GM18907 (cell line): ENCODE measurements at regions not wholly inside any gene's neighbourhood (a gene's known extent, or its start where the extent isn't known, plus 50 kb on each side); places are given as distances from the start of the nearest gene placed in this dataset.

Experiments used
- ATAC-seq: cut with Tn5 transposase; IDR thresholded peaks from one replicate; pipeline ENCODE4 v1.9.1; 2021; ENCODE audit warnings: mild to moderate bottlenecking, moderate library complexity; ENCODE audit not compliant: unreplicated experiment

GRCh38 chr2:3138621-3139020 is 239.0 kb downstream of the EIPR1 start:
- ATAC-seq, result no peak

DNA sequence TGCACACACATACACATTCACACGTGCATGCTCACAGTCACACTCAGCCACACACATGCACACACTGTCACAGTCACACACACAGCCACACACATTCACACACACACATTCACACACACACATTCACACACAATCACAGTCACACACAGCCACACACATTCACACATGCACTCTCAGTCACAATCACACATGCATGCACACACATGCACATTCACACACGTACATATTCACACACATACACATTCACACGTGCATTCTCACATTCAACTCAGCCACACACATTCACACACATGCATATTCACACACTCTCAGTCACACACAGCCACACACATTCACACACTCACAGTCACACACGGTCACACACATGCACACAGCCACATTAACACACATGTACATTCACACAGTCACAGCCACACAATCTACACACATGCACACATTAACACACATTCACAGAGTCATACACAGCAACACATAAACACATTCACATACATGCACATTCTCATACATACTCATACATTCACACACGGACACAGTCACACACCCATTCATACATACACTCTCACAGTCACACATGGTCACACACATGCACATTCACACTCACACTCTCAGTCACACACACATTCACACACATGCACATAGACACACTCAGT is 239.8 kb downstream of the EIPR1 start:
- ATAC-seq, result no peak

GRCh38 chr2:3135676-3136075 is 241.9 kb downstream of the EIPR1 start:
- ATAC-seq, result no peak

DNA sequence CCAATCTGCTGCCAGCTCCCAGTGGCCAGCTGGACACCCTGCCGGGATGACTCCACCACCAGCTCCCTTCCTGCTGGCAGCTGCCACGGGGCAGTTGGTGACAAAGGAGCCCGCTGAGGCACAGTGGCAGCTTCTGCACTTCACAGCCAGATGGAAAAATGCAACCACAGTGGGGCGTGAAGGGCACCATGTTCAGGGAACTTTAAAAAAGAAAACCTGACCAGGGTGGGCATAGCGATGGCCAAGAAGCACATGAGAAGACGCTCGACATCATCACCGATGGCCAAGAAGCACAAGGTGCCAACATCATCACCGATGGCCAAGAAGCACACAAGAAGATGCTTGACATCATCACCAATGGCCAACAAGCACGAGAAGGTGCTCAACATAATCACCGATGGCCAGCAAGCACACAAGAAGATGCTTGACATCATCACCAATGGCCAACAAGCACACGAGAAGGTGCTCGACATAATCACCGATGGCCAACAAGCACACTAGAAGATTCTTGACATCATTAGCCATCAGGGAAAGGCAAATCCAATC is 243.5 kb downstream of the EIPR1 start:
- no peak for ATAC-seq

- no peak for ATAC-seq
Observed at GRCh38 chr2:3132966-3133365, 244.7 kb downstream of the EIPR1 start.

- no peak for ATAC-seq
Observed at GRCh38 chr2:3132466-3132865, 245.2 kb downstream of the EIPR1 start.

DNA sequence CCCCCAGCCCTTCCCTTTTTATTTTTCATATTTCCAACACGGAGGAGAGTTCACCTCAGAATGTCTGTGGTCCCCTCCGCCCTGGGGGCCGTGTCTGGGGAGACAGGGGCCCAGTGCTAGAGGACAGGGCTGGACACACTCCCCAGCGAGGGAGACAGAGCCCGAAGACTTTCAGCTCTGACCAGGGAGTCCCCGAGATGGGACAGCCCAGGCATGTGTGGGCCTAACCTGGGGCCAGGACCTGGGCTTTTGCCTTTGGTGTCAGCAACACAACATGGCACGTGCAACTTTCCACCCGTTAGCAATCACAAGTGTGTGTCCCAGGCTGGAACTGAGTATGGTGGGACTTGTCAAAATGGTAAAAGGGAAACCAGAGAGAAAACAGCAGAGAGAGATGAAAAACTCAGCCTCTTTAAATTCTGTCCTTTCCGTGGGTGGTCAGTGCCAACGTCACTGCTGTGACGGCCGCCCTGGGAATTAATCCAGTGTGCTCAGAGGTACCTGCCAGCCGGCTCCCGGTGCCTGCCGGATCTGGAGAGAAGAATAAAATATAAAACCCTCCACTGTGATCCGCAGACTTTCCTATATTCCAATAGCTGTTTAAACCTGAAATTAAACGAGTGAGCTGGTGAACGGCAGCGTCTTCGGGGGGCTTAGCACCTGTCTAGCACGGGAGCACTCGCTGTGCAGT is 245.8 kb downstream of the EIPR1 start:
- no peak for ATAC-seq

- no peak for ATAC-seq
Observed at GRCh38 chr2:3130889-3131635, 246.6 kb downstream of the EIPR1 start.

DNA sequence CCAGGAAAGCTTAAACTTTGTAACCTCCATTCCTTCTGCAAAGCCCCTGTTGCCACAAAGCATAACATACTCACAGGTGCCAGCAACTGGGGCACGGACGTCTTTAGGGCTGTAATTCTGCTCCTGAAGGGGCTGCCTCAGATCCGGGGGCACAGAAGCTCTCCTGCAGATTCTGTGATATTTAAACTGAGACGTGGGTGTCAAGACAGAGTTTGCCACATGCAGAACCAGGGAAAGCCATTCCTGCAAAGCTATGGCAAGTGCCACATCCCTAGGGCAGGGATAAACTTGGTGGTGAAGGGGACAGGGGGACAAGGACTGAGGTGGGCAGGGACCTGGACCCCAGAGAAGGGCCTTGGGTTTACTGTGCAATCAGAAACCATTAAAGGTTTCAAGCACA is 247.2 kb downstream of the EIPR1 start:
- ATAC-seq, result no peak

GRCh38 chr2:3129867-3130266 is 247.8 kb downstream of the EIPR1 start:
- ATAC-seq, result peak; percentile 50

- ATAC-seq, result no peak
Observed at GRCh38 chr2:3128786-3129185, 248.8 kb downstream of the EIPR1 start.

DNA sequence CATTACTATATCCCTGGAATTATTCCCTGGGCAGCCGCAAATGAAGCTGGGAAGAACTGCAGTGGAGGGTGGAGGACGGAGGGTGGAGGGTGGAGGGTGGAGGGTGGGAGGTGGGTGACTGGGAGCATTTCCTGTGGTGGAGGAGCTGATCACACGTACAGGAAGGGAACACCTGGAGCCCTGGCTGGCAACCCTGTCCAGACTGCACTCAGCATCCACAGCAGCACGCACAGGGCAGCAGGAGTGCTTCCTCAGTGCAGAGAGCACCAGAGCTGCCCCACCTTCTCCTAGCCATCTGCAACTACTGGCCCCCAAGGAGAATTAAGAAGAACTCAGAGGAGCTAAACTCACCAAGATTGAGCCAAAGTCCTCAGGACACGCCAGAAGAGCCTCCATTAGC is 249.9 kb downstream of the EIPR1 start:
- no peak for ATAC-seq

GRCh38 chr2:3126911-3127621 is 250.6 kb downstream of the EIPR1 start:
- ATAC-seq, result peak; percentile 55

DNA sequence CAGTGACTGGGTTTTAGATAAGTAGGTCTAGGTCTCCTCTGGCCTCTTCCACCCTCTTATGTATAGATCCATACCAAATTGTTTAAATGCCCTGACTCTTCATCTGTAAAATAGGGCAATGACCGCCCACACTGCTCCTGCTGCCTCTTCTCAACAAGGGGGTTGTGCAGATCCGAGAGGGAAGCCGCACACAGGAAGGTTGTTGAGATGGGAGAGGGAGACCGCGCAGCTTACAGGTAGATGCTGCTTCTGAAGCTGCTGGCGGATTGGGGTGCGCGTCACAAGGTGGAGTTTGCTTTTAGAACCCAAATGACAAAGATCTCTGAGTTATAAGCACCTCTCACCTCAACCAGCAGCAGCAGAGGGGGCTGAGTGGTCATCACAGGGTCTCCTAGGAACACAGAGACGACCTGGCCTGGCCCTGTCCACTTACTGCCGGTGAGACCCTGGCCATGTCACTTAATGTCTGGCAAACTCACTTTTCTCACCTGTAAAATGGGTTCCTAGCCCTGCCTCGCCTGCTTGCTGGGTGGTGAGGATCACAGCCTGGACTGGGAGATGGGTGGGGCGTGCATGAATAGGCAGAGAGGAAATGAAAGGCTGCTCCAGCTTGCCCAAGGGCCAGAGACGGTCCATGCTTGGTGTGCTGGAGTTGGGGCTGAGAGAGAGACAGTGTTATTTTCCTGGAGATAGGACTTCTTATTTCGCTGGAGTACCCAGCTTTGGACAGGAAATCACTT is 251.3 kb downstream of the EIPR1 start:
- no peak for ATAC-seq

- no peak for ATAC-seq
Observed at GRCh38 chr2:3125761-3126130, 251.9 kb downstream of the EIPR1 start.

GRCh38 chr2:3125001-3125760 is 252.4 kb downstream of the EIPR1 start:
- no peak for ATAC-seq

DNA sequence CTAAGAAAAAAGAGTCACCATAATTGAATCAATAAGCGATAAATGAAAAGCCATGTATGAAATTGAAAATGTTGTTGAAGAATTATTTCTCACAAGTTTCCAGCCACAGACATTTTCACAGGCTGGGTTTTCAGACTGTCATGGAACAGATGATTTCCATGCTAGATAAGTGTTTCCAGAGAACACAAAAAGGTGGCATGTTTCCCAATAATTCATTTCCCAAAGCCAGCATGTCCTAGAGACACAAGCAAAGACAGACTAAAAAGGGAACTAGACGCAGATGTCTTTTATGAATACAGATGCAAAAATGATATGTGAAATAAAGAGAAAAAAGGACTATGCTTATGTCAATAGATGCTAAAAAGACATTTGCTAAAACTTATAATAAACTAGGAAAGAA is 255.1 kb downstream of the EIPR1 start:
- no peak for ATAC-seq

DNA sequence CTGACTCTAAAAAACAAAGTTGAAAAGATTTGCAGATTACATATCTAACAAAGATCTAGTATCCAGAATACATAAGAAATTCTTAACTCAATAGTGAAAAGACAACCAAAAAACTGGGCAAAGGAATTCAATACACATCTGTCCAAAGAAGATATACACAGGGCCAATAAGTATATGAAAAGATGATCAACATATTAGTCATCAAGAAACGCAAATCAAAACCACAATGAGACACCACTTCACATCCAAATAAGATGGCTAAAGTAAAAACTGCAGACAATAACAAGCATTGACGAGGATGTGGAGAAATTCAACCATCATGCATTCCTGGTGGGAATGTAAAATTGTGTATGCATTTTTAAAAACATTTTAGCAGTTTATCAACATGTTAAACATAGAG is 256.0 kb downstream of the EIPR1 start:
- ATAC-seq, result no peak

- ATAC-seq, result no peak
Observed at GRCh38 chr2:3117650-3118216, 259.9 kb downstream of the EIPR1 start.
